ENCODE measurements at regions not wholly inside any gene's neighbourhood (a gene's known extent, or its start where the extent isn't known, plus 50 kb on each side); places are given as distances from the start of the nearest gene placed in this dataset.

DNA sequence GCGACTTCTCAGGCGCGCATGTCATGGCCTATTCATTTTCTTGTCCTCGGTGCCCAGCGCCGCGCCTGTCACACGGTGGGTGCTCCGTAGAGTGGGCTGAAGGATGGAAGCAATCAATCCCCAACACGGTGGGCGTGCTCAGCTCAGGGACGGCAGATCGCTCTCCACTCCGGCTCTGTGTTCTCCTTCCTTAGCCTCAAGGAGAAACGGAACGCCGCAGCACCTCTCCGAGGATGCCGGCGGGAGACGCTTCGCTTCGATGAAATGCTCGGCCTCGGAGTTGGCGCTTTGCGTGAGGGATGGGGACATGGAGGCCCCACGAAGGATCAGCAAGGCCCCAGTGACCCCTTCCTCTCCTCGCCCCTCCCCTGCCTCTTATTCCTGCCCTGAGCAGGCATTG lies 199.5 kb downstream of the C9orf50 start:
- Histone ChIP-seq H3K36me3 (ENCODE audit: control insufficient read depth, insufficient read depth, low read length) (no peaks in the 10 kb centered on the region), H3K27me3 (ENCODE audit: control insufficient read depth, insufficient read depth, low read length) (peaks cover 2% of the 10 kb centered on the region), H3K27ac (ENCODE audit: insufficient read depth, low read length) (no peak overlapping the region), H3K4me3 (replicated peaks in 1 of 4; ENCODE audit: control extremely low read depth in 1 of 4, insufficient read depth in 1 of 4, low read depth in 3 of 4, low read length in 4 of 4) (no peak overlapping the region), H3K4me1 (ENCODE audit: control insufficient read depth, extremely low read depth, insufficient read depth, low read length) (no peaks in the 10 kb centered on the region), H3K4me2 (ENCODE audit: extremely low read depth, insufficient read depth, low read length) (no peak overlapping the region), H3K9me3 (ENCODE audit: control insufficient read depth, insufficient read depth, low read depth, low read length) (no peaks in the 10 kb centered on the region), H3K79me2 (ENCODE audit: control insufficient read depth, insufficient read depth, low read length) (no peaks in the 10 kb centered on the region), H4K20me1 (ENCODE audit: control insufficient read depth, extremely low read depth, insufficient read depth, low read length) (no peaks in the 10 kb centered on the region), H3K9ac (ENCODE audit: insufficient read depth, low read length) (no peak overlapping the region), H2AFZ (ENCODE audit: low read length) (no peak overlapping the region)
- no peak for DNase-seq (ENCODE audit: low read depth in 2 of 2)
- TF ChIP-seq CTCF (conservative IDR thresholded peaks at IDR 0.05 in 1 of 2, IDR thresholded peaks at IDR 0.05 in 1 of 2; ENCODE audit: low read depth in 1 of 2, low read length in 2 of 2) (no peak), EZH2 (IDR thresholded peaks at IDR 0.05; ENCODE audit: low read length, missing control alignments) (no peak)

DNA sequence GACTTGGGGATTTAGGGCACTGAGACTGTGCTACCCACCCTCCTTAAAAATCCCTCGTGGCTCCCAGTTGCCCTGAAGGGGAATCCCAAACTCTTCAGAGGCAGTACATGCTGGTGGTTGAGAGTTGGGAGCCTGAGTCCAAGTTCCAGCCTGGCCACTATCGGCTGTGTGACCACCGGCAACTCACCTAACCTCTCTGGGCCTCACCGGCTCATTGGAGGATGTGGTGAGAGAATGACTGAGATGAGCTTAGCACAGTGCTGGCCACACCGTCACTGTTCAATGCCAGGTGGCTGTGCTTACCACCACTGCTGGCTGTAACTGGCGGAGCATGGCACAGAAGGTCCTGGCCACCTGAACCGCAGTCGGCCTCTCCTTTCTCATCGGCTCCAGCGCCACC lies 200.2 kb downstream of the C9orf50 start:
- no peak overlapping the region for H3K9ac ChIP-seq (ENCODE audit: insufficient read depth, low read length)
- no peaks in the 10 kb centered on the region for H3K4me1 ChIP-seq (ENCODE audit: control insufficient read depth, extremely low read depth, insufficient read depth, low read length)
- H3K27me3 ChIP-seq (ENCODE audit: control insufficient read depth, insufficient read depth, low read length) = peaks cover 2% of the 10 kb centered on the region
- H3K4me2 ChIP-seq (ENCODE audit: extremely low read depth, insufficient read depth, low read length) = no peak overlapping the region
- H3K36me3 ChIP-seq (ENCODE audit: control insufficient read depth, insufficient read depth, low read length) = no peaks in the 10 kb centered on the region
- no peaks in the 10 kb centered on the region for H4K20me1 ChIP-seq (ENCODE audit: control insufficient read depth, extremely low read depth, insufficient read depth, low read length)
- H3K4me3 ChIP-seq (replicated peaks in 1 of 4; ENCODE audit: control extremely low read depth in 1 of 4, insufficient read depth in 1 of 4, low read depth in 3 of 4, low read length in 4 of 4) = no peak overlapping the region
- H3K27ac ChIP-seq (ENCODE audit: insufficient read depth, low read length) = no peak overlapping the region
- no peak for DNase-seq (ENCODE audit: low read depth in 2 of 2)
- H3K9me3 ChIP-seq (ENCODE audit: control insufficient read depth, insufficient read depth, low read depth, low read length) = no peaks in the 10 kb centered on the region
- no peak overlapping the region for H2AFZ ChIP-seq (ENCODE audit: low read length)
- no peaks in the 10 kb centered on the region for H3K79me2 ChIP-seq (ENCODE audit: control insufficient read depth, insufficient read depth, low read length)
- TF ChIP-seq CTCF (conservative IDR thresholded peaks at IDR 0.05 in 1 of 2, IDR thresholded peaks at IDR 0.05 in 1 of 2; ENCODE audit: low read depth in 1 of 2, low read length in 2 of 2) = no peak
- no peak for TF ChIP-seq EZH2 (IDR thresholded peaks at IDR 0.05; ENCODE audit: low read length, missing control alignments)

GRCh38 chr9:129419382-129419899 lies 201.5 kb downstream of the C9orf50 start:
- no peaks in the 10 kb centered on the region for H3K79me2 ChIP-seq (ENCODE audit: control insufficient read depth, insufficient read depth, low read length)
- H3K27ac ChIP-seq (ENCODE audit: insufficient read depth, low read length) = no peak overlapping the region
- no peak overlapping the region for H3K4me2 ChIP-seq (ENCODE audit: extremely low read depth, insufficient read depth, low read length)
- H3K4me1 ChIP-seq (ENCODE audit: control insufficient read depth, extremely low read depth, insufficient read depth, low read length) = peaks cover 4% of the 10 kb centered on the region
- H4K20me1 ChIP-seq (ENCODE audit: control insufficient read depth, extremely low read depth, insufficient read depth, low read length) = no peaks in the 10 kb centered on the region
- H3K27me3 ChIP-seq (ENCODE audit: control insufficient read depth, insufficient read depth, low read length) = peaks cover 2% of the 10 kb centered on the region
- H3K4me3 ChIP-seq (replicated peaks in 1 of 4; ENCODE audit: control extremely low read depth in 1 of 4, insufficient read depth in 1 of 4, low read depth in 3 of 4, low read length in 4 of 4) = no peak overlapping the region
- TF ChIP-seq EZH2 (IDR thresholded peaks at IDR 0.05; ENCODE audit: low read length, missing control alignments) (no peak), CTCF (conservative IDR thresholded peaks at IDR 0.05 in 1 of 2, IDR thresholded peaks at IDR 0.05 in 1 of 2; ENCODE audit: low read depth in 1 of 2, low read length in 2 of 2) (no peak)
- no peak for DNase-seq (ENCODE audit: low read depth in 2 of 2)
- H2AFZ ChIP-seq (ENCODE audit: low read length) = no peak overlapping the region
- no peak overlapping the region for H3K9ac ChIP-seq (ENCODE audit: insufficient read depth, low read length)
- no peaks in the 10 kb centered on the region for H3K36me3 ChIP-seq (ENCODE audit: control insufficient read depth, insufficient read depth, low read length)
- H3K9me3 ChIP-seq (ENCODE audit: control insufficient read depth, insufficient read depth, low read depth, low read length) = no peaks in the 10 kb centered on the region

All from fibroblast of lung (primary cell).